IPS-15b (cell line): ENCODE measurements at regions not wholly inside any gene's neighbourhood (a gene's known extent, or its start where the extent isn't known, plus 50 kb on each side); places are given as distances from the start of the nearest gene placed in this dataset.

Source experiments
- H3K27me3 ChIP-seq: one replicate; pipeline ENCODE4 v1.6.1; 2013; ENCODE audit warnings: low read length; ENCODE audit not compliant: control insufficient read depth, insufficient read depth
- H3K36me3 ChIP-seq: one replicate; pipeline ENCODE4 v1.6.1; 2013; ENCODE audit warnings: low read length; ENCODE audit not compliant: control insufficient read depth, insufficient read depth
- H3K4me1 ChIP-seq: one replicate; pipeline ENCODE4 v1.6.1; 2013; ENCODE audit warnings: mild to moderate bottlenecking, low read length; ENCODE audit not compliant: control insufficient read depth, insufficient read depth
- H3K4me3 ChIP-seq: one replicate; pipeline ENCODE4 v1.5.1; 2013; ENCODE audit warnings: low read depth, low read length
- H3K9ac ChIP-seq: one replicate; pipeline ENCODE4 v1.6.1; 2013; ENCODE audit warnings: low read depth, mild to moderate bottlenecking, low read length
- H3K9me3 ChIP-seq: one replicate; pipeline ENCODE4 v1.6.1; 2013; ENCODE audit warnings: mild to moderate bottlenecking, low read length; ENCODE audit not compliant: control insufficient read depth, insufficient read depth

DNA sequence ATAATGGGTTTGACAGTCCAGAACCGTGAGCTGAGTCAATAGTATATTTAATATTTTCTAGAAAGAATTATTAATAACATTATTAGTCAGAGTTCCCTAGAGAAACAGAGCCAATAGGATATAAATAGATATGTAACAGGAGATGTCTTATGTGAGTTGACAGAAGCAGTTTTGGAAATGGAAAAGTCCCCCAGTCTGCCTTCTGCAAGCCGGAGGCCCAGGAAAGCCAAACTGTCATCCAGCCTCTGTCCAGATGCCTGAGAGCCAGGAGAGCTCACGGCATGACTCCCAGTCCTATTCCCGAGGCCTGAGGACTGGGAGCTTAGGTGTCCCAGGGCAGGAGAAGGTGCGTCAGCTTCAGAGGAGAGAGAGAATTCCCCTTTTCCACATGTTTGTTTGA lies 286.4 kb upstream of the ADARB2 start:
- H3K4me3 ChIP-seq, result no peak overlapping the region
- no peaks in the 10 kb centered on the region for H3K27me3 ChIP-seq
- no peaks in the 10 kb centered on the region for H3K36me3 ChIP-seq
- H3K4me1 ChIP-seq, result no peaks in the 10 kb centered on the region
- no peak overlapping the region for H3K9ac ChIP-seq
- no peaks in the 10 kb centered on the region for H3K9me3 ChIP-seq

DNA sequence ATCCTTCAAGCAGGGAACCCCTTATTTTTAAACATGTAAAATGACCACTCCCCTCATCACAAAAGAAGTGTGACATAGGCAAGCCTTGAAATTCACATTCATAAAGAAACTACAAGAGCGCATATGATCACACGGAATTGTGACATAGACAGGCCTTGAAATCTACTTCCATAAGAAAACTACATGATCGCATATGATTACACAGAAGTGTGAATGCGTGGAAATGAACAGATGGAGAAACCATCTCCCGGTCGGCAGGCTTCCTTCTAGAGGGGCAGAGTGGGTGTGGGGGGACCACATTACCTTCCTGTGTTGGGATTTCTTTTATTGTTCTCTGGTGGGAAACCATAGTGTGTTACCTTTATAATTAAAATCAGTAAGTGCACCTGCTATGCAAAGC lies 285.1 kb upstream of the ADARB2 start:
- H3K4me3 ChIP-seq, result no peak overlapping the region
- H3K4me1 ChIP-seq, result no peaks in the 10 kb centered on the region

DNA sequence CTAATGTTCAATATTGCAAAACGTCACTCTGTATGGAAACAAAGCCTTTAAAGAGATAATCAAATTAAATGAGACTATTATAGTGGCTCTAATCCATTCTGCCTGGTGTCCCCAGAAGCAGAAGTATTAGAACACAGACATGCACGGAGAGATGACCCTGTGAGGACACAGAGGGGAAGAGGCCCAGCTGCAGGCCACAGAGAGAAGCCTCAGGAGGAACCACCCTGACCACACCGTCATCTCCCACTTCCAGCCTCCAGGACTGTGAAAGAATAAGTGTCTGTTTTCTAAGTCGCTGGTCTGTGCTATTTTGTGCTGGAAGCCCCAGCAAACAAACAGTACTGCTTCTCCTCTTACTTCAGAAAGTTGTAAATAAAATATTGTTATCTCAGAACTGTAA lies 283.5 kb upstream of the ADARB2 start:
- Histone ChIP-seq H3K4me3 (no peak overlapping the region), H3K9me3 (no peaks in the 10 kb centered on the region), H3K27me3 (no peaks in the 10 kb centered on the region), H3K36me3 (no peaks in the 10 kb centered on the region), H3K4me1 (no peaks in the 10 kb centered on the region), H3K9ac (no peak overlapping the region)

More for the DNA sequence above, 285.1 kb upstream of the ADARB2 start:
- Histone ChIP-seq H3K27me3 (no peaks in the 10 kb centered on the region), H3K9ac (no peak overlapping the region), H3K9me3 (no peaks in the 10 kb centered on the region), H3K36me3 (no peaks in the 10 kb centered on the region)

- H3K36me3 ChIP-seq, result no peaks in the 10 kb centered on the region
- no peak overlapping the region for H3K4me3 ChIP-seq
- no peaks in the 10 kb centered on the region for H3K4me1 ChIP-seq
- H3K9me3 ChIP-seq, result no peaks in the 10 kb centered on the region
- no peak overlapping the region for H3K9ac ChIP-seq
- H3K27me3 ChIP-seq, result no peaks in the 10 kb centered on the region
These were observed 282.5 kb upstream of the ADARB2 start for GRCh38 chr10:2019803-2020202.

GRCh38 chr10:2019281-2019680 lies 282.0 kb upstream of the ADARB2 start:
- no peaks in the 10 kb centered on the region for H3K27me3 ChIP-seq
- no peak overlapping the region for H3K4me3 ChIP-seq
- no peaks in the 10 kb centered on the region for H3K9me3 ChIP-seq
- no peaks in the 10 kb centered on the region for H3K36me3 ChIP-seq
- H3K4me1 ChIP-seq, result no peaks in the 10 kb centered on the region
- no peak overlapping the region for H3K9ac ChIP-seq

DNA sequence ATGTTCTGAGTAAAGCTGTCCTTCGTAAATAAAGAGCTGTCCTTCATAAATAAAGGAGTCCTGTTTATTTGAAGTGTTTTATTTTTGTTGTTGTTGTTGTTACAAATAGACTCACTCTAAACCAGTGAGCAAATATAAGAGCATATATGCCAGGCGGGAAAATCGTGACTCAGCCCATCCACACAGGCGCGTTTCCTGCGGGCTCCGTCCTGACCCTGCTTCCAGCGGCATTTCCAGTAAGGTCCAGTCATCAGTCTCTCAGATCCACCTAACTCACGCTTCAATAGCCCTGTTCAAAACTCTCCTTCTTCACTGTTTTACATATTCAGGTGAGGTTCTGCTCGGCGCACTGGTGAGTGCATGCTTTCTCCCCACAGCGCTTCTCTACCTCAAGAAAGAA lies 277.2 kb upstream of the ADARB2 start:
- Histone ChIP-seq H3K36me3 (no peaks in the 10 kb centered on the region), H3K9ac (no peak overlapping the region), H3K9me3 (no peaks in the 10 kb centered on the region), H3K4me1 (no peaks in the 10 kb centered on the region), H3K4me3 (no peak overlapping the region), H3K27me3 (no peaks in the 10 kb centered on the region)

DNA sequence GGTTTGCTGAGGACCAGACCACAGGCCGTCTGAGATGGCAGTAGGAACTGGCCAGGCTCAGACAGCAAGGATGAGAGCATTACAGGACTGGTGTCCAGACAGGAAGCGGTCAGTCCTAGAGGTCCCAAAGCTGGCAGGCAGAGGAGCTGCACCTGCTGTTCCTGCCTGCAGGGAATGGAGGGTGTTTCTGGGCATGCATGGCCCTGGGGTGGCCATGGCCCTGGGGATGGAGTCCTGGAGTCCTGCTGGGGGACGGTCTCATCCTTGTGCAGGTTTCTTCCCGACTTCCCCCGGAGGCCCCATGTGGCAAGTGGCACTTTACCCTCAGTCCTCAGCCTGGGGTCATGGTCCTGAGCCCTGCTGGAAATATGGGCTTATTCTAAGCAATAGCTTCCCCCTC lies 274.9 kb upstream of the ADARB2 start:
- Histone ChIP-seq H3K36me3 (no peaks in the 10 kb centered on the region), H3K4me1 (no peaks in the 10 kb centered on the region), H3K9ac (no peak overlapping the region), H3K4me3 (no peak overlapping the region), H3K27me3 (no peaks in the 10 kb centered on the region), H3K9me3 (no peaks in the 10 kb centered on the region)

GRCh38 chr10:2011106-2011716 lies 273.9 kb upstream of the ADARB2 start:
- Histone ChIP-seq H3K9me3 (no peaks in the 10 kb centered on the region), H3K36me3 (no peaks in the 10 kb centered on the region), H3K9ac (no peak overlapping the region), H3K27me3 (no peaks in the 10 kb centered on the region), H3K4me3 (no peak overlapping the region), H3K4me1 (no peaks in the 10 kb centered on the region)

DNA sequence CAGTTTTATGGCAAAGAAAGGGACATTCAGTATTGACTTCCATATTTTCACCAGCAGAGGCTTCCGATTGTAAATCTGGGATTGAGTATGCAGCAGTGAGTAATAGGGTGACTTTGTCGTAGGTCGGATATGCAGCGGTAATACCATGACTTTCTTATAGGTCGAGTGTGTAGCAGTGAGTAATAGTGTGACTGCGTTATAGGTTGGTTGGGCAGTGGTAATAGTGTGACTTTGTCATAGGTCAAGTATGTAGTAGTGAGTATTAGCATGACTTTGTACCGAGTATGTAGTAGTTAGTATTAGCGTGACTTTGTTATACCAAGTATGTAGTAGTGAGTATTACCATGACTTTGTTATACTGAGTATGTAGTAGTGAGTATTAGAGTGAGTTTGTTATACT lies 268.2 kb upstream of the ADARB2 start:
- Histone ChIP-seq H3K36me3 (no peaks in the 10 kb centered on the region), H3K4me3 (no peak overlapping the region), H3K27me3 (no peaks in the 10 kb centered on the region), H3K4me1 (no peaks in the 10 kb centered on the region), H3K9me3 (no peaks in the 10 kb centered on the region), H3K9ac (no peak overlapping the region)

DNA sequence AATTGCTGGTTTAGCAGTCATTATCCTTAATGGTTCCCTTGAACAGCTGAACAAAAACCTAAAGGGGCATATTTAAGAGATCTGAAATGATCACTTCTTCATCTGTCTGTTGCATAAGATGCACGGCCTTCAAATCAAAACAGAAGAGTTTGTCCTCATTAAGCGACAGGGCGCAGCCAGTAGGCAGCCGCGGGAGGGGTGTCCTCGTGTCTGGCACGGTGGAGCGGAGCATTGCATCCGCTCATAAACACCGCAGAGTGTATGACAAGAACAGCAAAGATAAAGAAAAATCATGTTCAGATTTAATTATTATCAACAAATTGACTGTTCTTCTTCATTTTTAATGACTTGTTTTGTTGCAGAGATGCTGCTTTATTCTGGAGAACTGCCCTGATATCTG lies 255.6 kb upstream of the ADARB2 start:
- H3K9ac ChIP-seq, result no peak overlapping the region
- H3K4me1 ChIP-seq, result no peaks in the 10 kb centered on the region
- no peak overlapping the region for H3K4me3 ChIP-seq
- no peaks in the 10 kb centered on the region for H3K36me3 ChIP-seq
- no peaks in the 10 kb centered on the region for H3K27me3 ChIP-seq
- no peaks in the 10 kb centered on the region for H3K9me3 ChIP-seq

DNA sequence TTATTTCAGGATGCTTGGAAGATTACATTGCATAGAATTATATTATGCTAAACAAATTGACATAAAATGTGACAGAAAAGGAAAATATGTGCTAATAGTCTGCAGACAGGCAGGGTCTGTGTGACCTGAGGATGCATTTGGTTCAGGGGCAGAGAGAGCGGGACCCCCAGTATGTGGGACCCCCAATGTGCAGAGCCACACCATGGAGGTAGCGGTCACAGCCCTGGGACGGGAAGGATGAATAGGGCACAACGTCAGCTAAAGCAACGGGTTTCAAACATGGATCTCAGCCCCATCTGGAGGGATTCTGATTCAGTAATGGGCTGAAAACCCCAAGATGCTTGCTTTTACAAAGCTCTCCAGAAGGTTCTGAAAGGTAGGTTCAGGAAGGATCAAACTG lies 251.8 kb upstream of the ADARB2 start:
- H3K4me3 ChIP-seq, result no peak overlapping the region
- H3K9me3 ChIP-seq, result no peaks in the 10 kb centered on the region
- H3K27me3 ChIP-seq, result no peaks in the 10 kb centered on the region
- H3K36me3 ChIP-seq, result no peaks in the 10 kb centered on the region
- no peaks in the 10 kb centered on the region for H3K4me1 ChIP-seq
- no peak overlapping the region for H3K9ac ChIP-seq

DNA sequence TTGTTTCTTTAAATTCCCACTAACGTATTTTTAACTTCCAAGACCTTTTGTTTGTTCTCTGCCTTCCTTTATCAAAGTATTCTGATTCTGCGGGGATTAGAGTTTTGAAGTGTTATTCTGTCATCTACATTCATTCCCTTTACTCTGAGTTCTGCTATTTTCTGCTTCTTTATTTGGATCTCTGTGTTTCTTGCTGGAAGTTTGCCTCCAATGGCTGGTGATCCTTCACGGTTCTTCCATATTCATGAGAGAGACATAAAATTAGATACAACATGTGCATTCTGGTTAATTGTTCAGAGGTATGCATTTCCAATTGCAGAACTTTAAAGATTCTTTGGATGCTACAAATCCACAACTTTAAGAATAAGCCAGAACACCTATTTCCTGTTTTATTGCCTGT lies 244.7 kb upstream of the ADARB2 start:
- Histone ChIP-seq H3K27me3 (no peaks in the 10 kb centered on the region), H3K4me3 (no peak overlapping the region), H3K9me3 (no peaks in the 10 kb centered on the region), H3K9ac (no peak overlapping the region), H3K4me1 (no peaks in the 10 kb centered on the region), H3K36me3 (no peaks in the 10 kb centered on the region)
